Activated CD8-positive, alpha-beta memory T cell treated with anti-CD3 and anti-CD28 coated beads, Interleukin-2, amount 50 U/mL, for 48 hours (primary cell): ENCODE measurements at regions not wholly inside any gene's neighbourhood (a gene's known extent, or its start where the extent isn't known, plus 50 kb on each side); places are given as distances from the start of the nearest gene placed in this dataset.
A peak's percentile ranks its signal among the peaks of the same experiment; 100 is the strongest.

ENCODE experiments used
- DNase-seq: peaks from one replicate; pipeline ENCODE4 v3.0.0-alpha.2; 2020

GRCh38 chr1:239539051-239539450 lies 152.7 kb downstream of the CHRM3 start:
- DNase-seq, result no peak

GRCh38 chr1:239539812-239540211 lies 153.4 kb downstream of the CHRM3 start:
- no peak for DNase-seq

GRCh38 chr1:239543873-239544272 lies 157.5 kb downstream of the CHRM3 start:
- no peak for DNase-seq

- DNase-seq, result no peak
Measured at GRCh38 chr1:239545466-239545865, 159.1 kb downstream of the CHRM3 start.

GRCh38 chr1:239547987-239548386 lies 161.6 kb downstream of the CHRM3 start:
- no peak for DNase-seq

- DNase-seq, result no peak
Measured at GRCh38 chr1:239550178-239550577, 163.8 kb downstream of the CHRM3 start.

- no peak for DNase-seq
Measured at GRCh38 chr1:239555350-239555749, 169.0 kb downstream of the CHRM3 start.

- DNase-seq, result no peak
Measured at GRCh38 chr1:239558559-239558958, 172.2 kb downstream of the CHRM3 start.

GRCh38 chr1:239558991-239559390 lies 172.6 kb downstream of the CHRM3 start:
- DNase-seq, result no peak

GRCh38 chr1:239560921-239561320 lies 174.6 kb downstream of the CHRM3 start:
- DNase-seq, result no peak

GRCh38 chr1:239562095-239562494 lies 175.7 kb downstream of the CHRM3 start:
- DNase-seq, result no peak

- DNase-seq, result no peak
Measured at GRCh38 chr1:239563681-239564080, 177.3 kb downstream of the CHRM3 start.

- no peak for DNase-seq
Measured at GRCh38 chr1:239566074-239566473, 179.7 kb downstream of the CHRM3 start.

GRCh38 chr1:239570878-239571277 lies 184.5 kb downstream of the CHRM3 start:
- no peak for DNase-seq

- no peak for DNase-seq
Measured at GRCh38 chr1:239572183-239572582, 185.8 kb downstream of the CHRM3 start.

GRCh38 chr1:239574112-239574511 lies 187.7 kb downstream of the CHRM3 start:
- DNase-seq, result no peak

- no peak for DNase-seq
Measured at GRCh38 chr1:239575113-239575512, 188.7 kb downstream of the CHRM3 start.

- no peak for DNase-seq
Measured at GRCh38 chr1:239583536-239583935, 197.2 kb downstream of the CHRM3 start.

- no peak for DNase-seq
Measured at GRCh38 chr1:239586128-239586527, 199.8 kb downstream of the CHRM3 start.

- peak; percentile 56 for DNase-seq
Measured at GRCh38 chr1:239587066-239587465, 200.7 kb downstream of the CHRM3 start.

- no peak for DNase-seq
Measured at GRCh38 chr1:239587574-239588369, 201.4 kb downstream of the CHRM3 start.

GRCh38 chr1:239590556-239590955 lies 204.2 kb downstream of the CHRM3 start:
- DNase-seq, result no peak

GRCh38 chr1:239593527-239593926 lies 207.2 kb downstream of the CHRM3 start:
- DNase-seq, result no peak

- DNase-seq, result no peak
Measured at GRCh38 chr1:239600588-239600987, 214.2 kb downstream of the CHRM3 start.

- DNase-seq, result no peak
Measured at GRCh38 chr1:239601108-239601507, 214.7 kb downstream of the CHRM3 start.
